ENCODE measurements at regions not wholly inside any gene's neighbourhood (a gene's known extent, or its start where the extent isn't known, plus 50 kb on each side); places are given as distances from the start of the nearest gene placed in this dataset.

DNA sequence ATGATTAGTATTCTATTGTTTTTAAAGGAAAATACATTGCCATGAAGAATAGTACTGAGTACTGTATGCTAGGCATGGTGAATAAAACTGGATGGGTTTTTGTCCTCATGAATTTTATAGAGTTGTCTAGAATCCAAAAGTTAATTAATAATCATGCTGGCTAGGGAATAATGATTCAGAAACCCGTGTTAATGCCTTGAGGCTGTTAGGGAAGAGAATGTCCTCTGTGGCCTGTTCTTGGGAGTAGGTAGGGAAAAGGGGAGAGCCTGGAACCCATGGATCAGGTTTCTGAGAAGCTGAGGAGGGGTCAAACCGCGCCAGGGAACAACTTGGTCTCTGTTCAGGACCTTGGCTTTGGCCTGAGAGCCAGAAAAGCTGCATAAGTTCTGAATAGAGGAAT is 1376.3 kb upstream of the SLC10A2 start:
- DNase-seq = no peak

DNA sequence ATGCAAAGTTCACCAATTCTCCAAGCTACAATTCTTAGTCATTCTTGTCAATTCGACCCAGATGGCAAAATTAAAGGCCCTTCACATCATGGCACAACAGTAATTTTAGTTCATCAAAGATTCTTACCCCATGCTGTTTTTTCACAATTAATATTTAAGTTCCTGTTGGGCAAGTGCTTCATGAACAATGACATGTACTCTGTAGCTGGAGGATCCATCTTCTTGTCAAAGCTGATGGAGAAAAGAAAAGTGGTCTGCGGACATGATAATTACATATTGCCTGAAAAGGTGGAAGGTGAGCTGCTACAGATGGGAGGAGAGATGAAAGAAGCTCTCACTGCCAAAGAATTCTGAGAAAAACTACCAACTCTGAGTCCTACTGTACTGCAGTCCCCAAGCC is 1370.3 kb upstream of the SLC10A2 start:
- no peak for DNase-seq

DNA sequence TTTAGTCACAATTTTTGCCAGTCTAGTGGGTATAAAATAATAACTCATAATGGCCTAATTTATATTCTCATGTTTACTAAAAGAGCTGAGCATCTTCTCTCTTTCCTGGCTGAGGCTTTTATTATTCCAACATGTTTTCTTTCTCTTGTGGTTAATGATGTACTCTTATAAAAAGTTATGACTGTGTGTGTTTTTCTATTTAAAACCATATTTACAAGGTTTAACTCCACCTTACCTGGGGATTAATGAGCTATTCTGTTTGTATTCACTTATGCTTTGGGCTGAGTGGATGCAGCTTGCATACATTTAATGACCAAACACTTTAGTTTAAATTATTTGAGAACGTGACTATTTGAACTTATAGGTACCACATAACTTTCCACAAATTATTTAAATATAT is 1365.7 kb upstream of the SLC10A2 start:
- DNase-seq = no peak

DNA sequence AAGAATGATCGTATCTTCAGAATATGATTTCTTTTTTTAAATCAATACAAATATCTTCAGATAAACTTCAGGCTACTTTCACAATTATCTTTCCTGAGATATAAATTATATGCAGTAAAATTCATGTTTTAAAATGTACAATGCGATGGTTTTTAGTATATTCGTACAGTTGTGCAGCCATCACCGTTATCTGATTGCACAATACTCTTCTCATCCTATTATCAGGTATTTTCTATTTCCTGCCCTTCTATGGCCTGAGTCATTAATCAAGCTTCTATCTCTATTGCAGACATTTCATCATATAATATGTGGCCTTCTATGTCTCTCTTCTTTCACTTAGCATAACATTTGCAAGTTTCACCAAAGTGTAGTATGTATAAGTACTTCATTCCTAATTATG is 1360.2 kb upstream of the SLC10A2 start:
- no peak for DNase-seq

DNA sequence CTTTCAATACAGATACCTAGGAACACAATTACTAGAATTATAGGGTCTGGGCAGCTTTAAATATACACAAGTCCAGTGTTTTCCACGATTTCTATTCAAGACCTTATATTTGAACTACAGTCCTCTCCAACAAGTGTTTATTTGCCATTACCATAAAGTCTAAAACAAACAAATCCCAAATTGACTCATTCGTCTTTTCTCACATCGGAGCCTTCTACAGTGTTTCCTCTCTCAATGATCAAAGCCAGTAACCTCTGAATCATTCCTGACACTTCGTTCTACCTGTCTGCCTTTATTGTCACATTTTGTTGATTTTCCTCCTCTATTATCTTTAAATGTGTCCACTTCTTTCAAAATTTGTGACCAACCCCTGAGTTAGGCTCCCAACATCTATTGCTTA is 1356.5 kb upstream of the SLC10A2 start:
- DNase-seq = no peak

DNA sequence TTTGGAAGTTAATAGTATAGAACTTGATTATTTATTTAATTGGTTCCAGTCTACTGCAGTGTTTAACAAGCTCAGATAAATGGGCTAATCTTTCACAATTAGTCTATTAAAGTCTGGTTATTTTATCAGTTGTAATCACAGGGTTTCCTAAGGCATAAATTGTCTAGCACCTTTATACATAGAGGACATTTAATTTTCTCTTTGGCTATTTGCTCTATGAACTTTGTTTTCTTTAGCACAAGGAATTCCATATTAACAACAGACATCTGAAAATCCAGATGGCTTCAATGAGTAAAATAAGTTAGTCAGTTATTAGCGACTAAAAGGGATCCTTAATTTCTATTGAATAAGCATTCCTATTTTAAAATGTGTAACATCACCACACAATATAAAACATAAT is 1350.8 kb upstream of the SLC10A2 start:
- DNase-seq = no peak

DNA sequence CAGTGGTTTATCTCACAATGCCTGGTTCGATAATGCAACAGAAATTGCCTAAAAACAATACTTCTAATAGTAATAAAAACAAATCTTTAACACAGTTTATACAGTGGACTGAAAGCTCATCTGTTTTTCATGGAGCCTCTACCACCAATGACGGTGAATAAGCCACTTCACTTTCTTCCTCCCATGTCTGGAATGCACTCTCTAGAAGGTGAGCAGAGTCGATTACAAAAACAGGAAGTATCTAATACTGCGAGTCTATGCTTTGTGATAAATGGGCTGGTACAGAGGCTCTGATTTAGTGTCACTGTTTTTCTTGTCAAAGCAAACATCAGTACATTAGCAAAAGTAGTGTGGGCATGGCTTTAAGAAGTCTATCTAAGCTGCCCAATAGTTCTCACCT is 1348.6 kb upstream of the SLC10A2 start:
- DNase-seq = no peak

DNA sequence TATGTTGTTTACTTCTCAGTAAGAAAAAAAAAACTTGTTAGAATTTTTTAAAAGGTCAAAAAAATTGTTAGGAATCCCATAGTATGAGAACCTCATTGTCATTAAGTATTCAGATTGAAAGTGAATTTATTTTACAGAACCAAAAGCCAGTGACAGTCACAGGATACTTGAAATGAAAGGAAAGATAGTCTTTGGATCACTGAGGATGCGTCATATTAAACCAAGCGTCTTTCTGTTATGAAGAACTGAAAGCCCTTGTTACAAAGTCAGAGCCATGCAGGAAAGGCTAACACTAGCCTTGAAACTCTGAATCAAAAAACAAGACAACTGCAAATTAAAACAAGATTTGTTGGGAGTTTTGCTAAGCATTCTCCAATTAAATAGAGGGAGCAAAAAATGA is 1348.0 kb upstream of the SLC10A2 start:
- DNase-seq = no peak

DNA sequence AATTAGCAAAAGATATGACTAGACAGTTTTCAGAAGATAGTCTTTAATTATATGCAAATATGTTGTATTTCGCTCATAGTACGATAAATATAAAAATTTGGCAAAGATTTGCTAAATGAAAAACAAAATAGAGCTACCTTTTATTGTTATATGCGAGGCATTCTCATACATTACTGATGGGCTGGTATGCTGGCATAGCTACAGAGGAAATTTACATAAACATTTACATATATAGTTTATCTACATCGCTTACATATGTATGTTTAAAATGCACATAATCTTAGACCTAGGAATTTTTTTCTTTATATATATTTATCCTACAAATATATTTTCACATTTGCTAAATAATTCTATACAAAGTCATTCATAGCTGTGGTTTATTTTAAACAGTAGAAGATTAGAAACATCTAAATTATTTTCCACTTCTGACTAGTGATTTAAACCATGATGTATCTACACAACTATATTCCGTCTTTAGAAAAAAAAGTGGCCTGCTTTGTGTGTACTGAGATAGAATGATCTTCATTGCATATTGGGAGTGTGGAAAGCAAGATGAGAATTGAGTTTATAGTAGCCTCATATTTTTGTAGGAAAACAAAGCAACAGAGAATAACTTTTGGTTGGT is 1345.0 kb upstream of the SLC10A2 start:
- no peak for DNase-seq

DNA sequence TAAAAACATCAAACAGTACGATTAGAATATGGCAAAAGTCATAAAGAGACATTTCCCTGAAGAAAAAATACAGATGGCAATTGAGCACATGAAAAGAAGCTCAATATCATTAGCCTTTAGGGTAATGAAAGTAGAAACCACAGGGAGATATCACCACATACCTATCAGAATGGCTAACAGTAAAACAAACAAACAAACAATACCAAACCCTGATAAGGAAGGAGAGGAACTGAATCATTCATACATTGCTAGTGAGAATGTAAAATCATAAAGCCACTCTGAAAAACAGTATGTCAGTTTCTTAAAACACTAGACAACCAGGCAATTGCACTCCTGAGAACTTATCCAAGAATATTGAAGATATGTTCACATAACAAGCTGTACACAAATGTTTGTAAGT is 1342.5 kb upstream of the SLC10A2 start:
- DNase-seq = no peak

DNA sequence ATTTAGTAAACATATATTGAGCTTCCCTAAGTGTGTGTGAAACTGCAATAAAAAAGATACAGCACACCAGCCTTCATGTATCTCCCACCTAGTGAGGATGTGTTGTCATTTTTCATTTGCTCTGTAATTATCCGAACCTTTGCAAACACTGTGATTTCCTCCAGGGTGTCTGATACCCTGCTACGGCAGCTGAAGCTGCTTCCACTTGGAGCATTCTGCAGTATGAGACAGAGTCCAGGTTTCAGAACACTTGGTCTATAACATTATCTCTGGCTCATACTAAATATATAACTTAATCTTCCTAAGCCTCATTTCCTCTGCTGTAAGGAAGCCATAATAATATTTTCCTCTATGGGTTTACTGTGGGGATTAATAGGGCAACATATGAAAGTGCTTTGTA is 1338.1 kb upstream of the SLC10A2 start:
- DNase-seq = no peak

DNA sequence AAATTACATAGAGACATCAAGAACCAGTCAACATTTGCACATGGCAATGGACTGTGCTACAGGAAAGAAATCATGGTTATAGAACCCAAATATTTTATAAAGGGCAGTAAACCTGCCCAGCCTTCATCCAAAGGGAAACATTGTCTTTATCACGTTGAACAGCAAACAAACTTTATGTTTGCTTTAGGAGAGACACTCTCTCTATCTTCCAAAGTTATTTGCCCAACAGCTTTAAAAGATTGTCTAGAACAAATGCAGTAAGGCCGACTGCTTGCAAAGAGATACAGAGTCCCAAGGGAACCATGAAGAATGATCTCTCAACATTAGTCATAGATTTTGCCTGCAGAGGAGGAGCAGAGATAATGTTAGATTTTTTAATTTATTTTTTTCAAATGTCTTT is 1323.5 kb upstream of the SLC10A2 start:
- DNase-seq = no peak

DNA sequence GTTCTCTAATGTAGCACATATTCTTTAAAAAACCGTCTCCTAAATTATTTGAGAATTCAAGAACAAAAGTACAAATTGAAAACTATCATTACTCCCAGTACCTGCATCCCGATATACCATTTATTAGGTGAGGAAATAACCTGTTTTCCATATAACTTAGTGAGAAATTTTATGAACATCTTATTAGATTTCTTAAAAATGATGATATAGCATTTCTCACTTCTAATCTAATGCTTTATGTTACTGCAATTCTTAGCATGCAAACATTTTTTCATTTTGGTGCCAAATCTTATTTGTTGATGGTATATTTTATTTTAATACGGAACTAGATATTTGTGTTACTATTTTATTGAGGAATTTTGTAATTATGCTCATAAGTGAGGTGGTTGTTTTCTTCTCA is 1321.3 kb upstream of the SLC10A2 start:
- no peak for DNase-seq

DNA sequence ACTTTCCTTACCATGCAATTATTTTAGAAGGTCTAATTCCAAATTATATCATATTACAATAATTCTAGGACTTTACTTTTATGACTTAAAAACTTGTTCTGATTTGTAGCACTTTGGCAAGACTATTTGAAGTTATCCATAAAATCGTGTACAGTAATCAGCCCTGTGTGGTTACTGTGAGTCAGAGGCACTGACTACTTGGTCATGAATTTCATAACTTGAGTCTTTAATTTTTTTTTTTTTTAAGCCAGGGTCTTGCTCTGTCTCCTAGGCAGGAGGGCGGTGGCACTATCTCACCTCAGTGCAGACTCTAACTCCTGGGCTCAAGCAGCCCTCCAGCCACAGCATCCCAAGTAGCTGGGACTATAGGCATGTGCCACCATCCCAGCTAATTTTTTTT is 1319.2 kb upstream of the SLC10A2 start:
- no peak for DNase-seq

DNA sequence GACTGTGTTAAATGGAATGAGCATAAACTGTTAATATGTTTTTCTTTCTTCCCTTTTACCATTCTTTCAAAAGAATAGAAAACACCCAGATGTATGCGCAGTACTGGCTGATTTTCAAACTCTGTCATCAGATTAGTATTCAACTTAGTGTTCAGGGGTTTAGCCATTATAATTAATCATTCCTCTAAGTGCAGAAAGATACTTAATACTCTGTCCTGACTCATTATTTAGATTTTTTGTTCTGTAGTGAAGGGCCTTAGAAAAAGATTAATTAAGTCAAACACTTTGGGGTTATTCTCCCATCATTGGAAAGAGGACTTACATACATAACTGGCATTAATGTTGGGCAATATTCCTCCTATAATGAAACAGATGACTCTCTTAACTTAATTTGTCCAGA is 1316.7 kb upstream of the SLC10A2 start:
- no peak for DNase-seq

DNA sequence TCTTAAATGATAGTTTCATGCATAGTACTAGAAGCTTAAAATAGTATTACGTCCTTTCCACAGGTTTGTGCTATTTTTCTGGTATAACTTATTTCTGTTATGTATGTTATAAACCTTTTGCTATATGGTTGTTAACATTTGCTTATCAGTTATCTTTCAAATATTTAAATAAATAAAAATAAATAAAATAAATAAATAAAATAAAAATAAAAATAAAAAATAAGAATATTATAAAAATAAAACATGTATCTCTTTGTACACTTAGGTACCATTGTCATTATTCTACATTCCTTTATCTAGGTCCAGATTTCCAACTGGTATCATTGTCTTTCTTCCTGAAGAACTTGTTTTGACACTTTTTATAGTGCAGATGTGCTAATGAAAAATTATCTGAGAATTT is 1310.4 kb upstream of the SLC10A2 start:
- no peak for DNase-seq

DNA sequence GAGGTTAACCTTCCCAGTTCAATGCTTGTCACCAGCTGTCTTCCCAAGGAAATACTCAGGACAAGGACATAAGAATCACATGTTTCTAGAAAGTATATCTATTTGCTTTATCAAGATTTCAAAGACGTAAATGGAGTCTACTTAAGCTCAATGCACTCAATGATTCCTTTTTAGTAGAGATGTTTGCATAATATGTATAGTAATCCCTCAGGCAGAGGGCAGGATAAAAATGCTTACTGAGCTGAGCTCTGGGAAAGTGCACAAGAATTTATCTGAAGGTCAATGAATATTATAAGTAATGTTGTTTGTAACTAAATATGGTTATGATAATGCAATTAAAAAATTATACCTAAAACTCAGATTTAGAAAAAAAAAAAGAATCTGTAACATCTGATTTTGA is 1309.4 kb upstream of the SLC10A2 start:
- no peak for DNase-seq

DNA sequence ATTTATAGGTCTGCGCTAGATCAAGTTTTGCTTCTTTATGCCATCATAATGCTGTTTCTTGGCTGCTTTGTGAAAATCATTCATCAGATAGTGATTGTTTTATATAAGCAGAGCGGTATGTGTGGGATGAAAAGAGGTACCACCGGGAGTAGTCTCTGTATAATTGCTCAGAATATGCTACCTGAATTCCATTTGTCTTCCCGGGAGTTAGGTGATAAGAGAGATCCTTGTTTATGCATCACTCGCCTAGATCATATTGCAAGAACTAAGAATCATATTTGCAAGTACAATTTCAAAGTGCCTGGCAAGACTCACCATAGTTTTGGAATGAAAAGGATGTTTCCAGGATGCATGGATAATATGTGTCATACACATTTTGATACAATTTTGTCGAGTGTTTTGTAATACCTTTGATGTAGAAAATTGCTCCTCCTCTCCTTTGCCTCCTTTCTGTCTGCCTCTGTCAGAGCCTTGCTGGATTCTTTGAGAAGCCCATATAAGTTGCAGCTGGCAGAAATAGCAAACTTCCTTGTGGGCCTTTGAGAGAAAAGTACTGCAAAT is 1306.0 kb upstream of the SLC10A2 start:
- DNase-seq = no peak

DNA sequence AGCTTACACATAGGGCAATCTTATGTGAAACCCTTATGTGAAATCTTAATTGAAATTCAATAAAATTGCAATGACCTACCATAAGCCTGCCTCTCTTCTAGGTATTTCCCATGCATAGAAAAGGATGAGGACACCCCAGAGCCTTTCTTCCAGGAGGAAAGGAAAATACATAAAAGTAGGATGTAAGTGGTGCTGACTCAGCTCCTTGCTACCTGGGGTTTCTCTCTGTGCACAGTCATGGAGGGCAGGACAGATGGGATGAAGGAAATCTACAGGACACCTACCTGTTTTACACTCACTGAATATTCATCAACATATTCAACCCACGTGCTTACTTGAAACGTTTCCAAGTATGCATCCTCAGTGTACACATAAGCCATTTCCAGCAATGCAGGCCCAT is 1299.2 kb upstream of the SLC10A2 start:
- no peak for DNase-seq

DNA sequence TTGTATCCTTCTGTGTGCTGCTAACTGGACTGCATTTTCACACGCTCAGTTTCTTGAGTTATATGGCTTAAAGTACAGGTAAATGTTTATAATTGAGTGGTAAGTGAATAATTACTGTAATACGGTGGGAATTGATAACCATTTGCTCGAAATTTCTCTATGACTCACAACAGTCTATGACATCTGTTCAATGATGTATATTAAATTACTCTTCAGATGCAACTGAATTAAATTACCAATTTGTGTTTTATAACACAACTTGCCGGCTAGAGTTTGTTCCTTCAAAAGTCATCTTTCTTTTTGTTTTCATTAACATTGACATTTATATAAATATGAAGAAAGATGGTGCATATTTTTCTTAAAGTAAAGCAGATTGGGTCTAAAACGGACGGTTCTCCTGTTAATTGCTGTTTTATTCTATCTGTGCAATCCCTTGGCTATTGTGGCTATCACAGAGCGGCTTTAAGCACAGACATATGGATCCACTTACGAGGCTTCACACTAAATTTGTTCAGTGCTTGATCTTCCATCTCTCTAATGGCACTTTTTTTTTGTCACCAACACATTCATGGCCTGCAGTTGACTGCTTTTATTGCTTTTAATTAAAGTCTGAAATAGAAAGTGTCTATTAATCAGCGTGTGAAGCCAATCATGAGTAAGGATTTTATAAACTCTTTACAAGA is 1291.6 kb upstream of the SLC10A2 start:
- no peak for DNase-seq

DNA sequence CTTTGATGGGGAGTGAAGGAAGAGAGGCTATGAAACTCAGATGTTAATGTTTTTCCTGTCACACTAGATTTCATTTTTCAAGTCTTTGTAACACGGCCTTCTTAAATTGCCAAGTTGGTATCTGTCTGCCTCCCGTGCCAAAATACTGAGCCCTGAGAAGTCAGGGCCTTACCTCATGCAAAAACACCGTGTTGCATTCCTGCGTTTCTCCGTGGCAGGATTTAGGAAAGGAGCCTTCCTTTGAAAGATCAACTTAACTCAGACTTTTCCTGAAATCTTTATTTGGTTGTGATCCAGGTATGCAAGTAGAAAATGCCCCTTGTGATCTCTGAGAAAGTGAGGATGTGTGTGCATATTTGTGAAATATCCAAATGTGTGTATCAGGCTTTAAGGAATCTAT is 1291.0 kb upstream of the SLC10A2 start:
- no peak for DNase-seq

DNA sequence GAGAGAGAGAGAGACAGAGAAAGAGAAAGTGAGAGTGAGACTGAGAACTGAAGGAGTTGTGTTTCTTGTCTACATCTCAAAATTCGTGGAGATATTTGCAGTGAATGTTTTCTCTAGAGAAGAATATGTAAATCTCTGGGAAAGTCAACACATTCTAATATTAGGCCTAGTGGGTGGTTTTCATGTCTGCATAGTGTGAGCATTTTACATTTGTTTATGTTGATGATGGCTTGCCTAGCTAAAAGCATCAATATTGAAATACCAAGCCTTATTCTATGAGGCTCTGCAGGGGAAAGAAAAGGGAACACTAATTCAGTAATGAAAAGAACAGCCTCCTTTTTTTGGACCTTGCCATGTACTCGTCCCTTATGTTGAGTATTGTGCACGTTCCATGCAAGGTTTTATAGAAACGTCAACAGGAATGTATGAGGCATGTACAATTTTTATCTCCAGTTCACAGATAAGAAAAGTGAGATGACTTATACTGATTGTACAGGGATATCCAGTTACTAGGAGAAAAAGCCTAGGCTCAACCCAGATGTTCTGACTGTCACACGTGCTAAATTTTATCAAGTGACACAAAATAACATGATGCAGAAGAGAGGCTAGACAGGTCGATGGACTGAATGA is 1288.9 kb upstream of the SLC10A2 start:
- no peak for DNase-seq

DNA sequence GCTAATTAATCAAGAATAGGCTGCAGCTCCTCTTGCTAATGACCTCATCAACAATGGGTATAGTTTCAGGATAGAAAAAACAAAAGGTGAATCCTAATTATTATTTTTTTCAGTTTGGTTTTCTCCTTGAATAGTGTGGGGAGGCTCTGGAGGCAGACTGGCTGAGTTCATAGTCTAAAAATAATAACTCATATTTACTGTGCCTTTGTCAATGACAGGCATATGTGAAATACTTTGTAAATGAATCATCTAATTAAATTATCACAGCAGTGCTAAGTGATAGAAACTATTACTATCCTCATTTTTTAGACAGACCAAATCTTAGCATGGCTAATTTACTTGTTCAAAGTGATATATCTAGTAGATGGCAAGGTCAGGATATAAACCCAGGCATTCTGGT is 1261.0 kb upstream of the SLC10A2 start:
- no peak for DNase-seq

DNA sequence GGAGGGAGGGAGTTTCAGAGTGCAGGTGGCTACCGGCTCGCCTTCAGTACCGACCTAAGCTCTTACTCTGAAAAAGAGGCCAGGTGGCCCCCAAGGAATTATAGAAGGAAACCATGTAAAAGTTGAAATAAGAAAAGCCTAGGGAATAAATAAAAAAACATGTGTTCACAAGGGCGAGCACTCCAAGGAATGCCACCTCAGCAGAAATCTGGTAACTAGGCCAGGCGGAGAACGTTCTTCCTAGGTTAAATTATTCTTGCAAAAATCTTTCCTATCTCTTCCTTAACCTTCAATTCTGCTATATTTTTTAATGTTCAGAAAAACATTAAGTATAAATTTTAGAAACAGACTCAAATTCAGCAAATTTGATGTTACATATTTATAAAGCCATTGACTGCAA is 1260.3 kb upstream of the SLC10A2 start:
- DNase-seq = no peak

Data from activated gamma-delta T cell (primary cell).